OCI-LY1 (cell line): ENCODE measurements at regions not wholly inside any gene's neighbourhood (a gene's known extent, or its start where the extent isn't known, plus 50 kb on each side); places are given as distances from the start of the nearest gene placed in this dataset.

ENCODE experiments used
- H2AFZ ChIP-seq: fragments of 200-600 bp; sonication (generic), shearing (Covaris generic); 2 replicates; pipeline ENCODE4 v1.6.0; 2014; ENCODE audit warnings: antibody characterized with exemption, mild to moderate bottlenecking, low read length
- H3F3A ChIP-seq: fragments of 200-600 bp; sonication (generic), shearing (Covaris generic); 2 replicates; pipeline ENCODE4 v1.6.0; 2014; ENCODE audit warnings: mild to moderate bottlenecking, antibody characterized with exemption, low read length, moderate library complexity; ENCODE audit not compliant: insufficient read depth
- H3K27ac ChIP-seq: fragments of 200-600 bp; sonication (generic); 2 replicates; pipeline ENCODE4 v1.5.1; 2014; ENCODE audit warnings: low read length, mixed run types, mild to moderate bottlenecking, low read depth; ENCODE audit not compliant: poor library complexity, severe bottlenecking
- H3K27me3 ChIP-seq: fragments of 200-600 bp; sonication (generic); 2 replicates; pipeline ENCODE4 v1.6.0; 2014; ENCODE audit warnings: antibody characterized with exemption, mild to moderate bottlenecking, low read length, moderate library complexity; ENCODE audit not compliant: insufficient read depth
- H3K36me3 ChIP-seq: fragments of 200-600 bp; sonication (generic); 2 replicates; pipeline ENCODE4 v1.6.1; 2014; ENCODE audit warnings: mild to moderate bottlenecking, antibody characterized with exemption, low read length, moderate library complexity, mixed read lengths; ENCODE audit not compliant: insufficient read depth
- H3K4me1 ChIP-seq: fragments of 200-600 bp; sonication (generic); 2 replicates; pipeline ENCODE4 v1.5.1; 2014; ENCODE audit warnings: mild to moderate bottlenecking, low read length, moderate library complexity; ENCODE audit not compliant: insufficient read depth, severe bottlenecking
- H3K4me2 ChIP-seq: fragments of 200-600 bp; sonication (generic), shearing (Covaris generic); 2 replicates; pipeline ENCODE4 v1.6.1; 2014; ENCODE audit warnings: low read length
- H3K4me3 ChIP-seq: fragments of 200-600 bp; sonication (generic); 2 replicates; pipeline ENCODE4 v1.5.1; 2014; ENCODE audit warnings: low read length, low read depth, mild to moderate bottlenecking, mixed read lengths; ENCODE audit not compliant: poor library complexity, severe bottlenecking
- H3K79me2 ChIP-seq: fragments of 200-600 bp; shearing (Covaris generic); 2 replicates; pipeline ENCODE4 v1.6.1; 2016; ENCODE audit warnings: mixed run types, low read length, mixed read lengths; ENCODE audit not compliant: insufficient read depth
- H3K9ac ChIP-seq: fragments of 200-600 bp; sonication (generic), shearing (Covaris generic); 2 replicates; pipeline ENCODE4 v1.6.1; 2014; ENCODE audit warnings: mild to moderate bottlenecking, low read length, mixed read lengths
- H3K9me2 ChIP-seq: fragments of 200-600 bp; sonication (generic), shearing (Covaris generic); 2 replicates; pipeline ENCODE4 v1.6.1; 2014; ENCODE audit warnings: low read depth, mild to moderate bottlenecking, low read length, mixed read lengths
- H3K9me3 ChIP-seq: fragments of 200-600 bp; shearing (Covaris generic); 2 replicates; pipeline ENCODE4 v1.6.1; 2014; ENCODE audit warnings: low read length, mixed read lengths
- H4K20me1 ChIP-seq: fragments of 200-600 bp; sonication (generic), shearing (Covaris generic); 2 replicates; pipeline ENCODE4 v1.6.0; 2016; ENCODE audit warnings: mild to moderate bottlenecking, low read length; ENCODE audit not compliant: insufficient read depth
- CTCF ChIP-seq: fragments of 200-600 bp; sonication (generic), shearing (Covaris generic); IDR thresholded peaks from 2 replicates; pipeline ENCODE4 v1.5.1; 2017; ENCODE audit warnings: mild to moderate bottlenecking, antibody characterized with exemption, low read length, moderate library complexity, mixed read lengths
- EZH2 ChIP-seq: fragments of 200-600 bp; sonication (generic), shearing (Covaris generic); IDR thresholded peaks from 2 replicates; pipeline ENCODE4 v1.8.0; 2017; ENCODE audit warnings: borderline replicate concordance, mixed run types, mild to moderate bottlenecking, antibody characterized with exemption, low read length, moderate library complexity, mixed read lengths

- no peak overlapping the region for H3K27ac ChIP-seq
- H3K4me2 ChIP-seq, result no peak overlapping the region
- H3K4me3 ChIP-seq, result no peak overlapping the region
- no peak overlapping the region for H2AFZ ChIP-seq
- H3K36me3 ChIP-seq, result no peaks in the 10 kb centered on the region
- TF ChIP-seq CTCF (no peak), EZH2 (no peak)
- no peak overlapping the region for H3K9ac ChIP-seq
- no peaks in the 10 kb centered on the region for H3K9me3 ChIP-seq
- H3F3A ChIP-seq, result no peaks in the 10 kb centered on the region
- H3K4me1 ChIP-seq, result no peaks in the 10 kb centered on the region
- no peaks in the 10 kb centered on the region for H3K9me2 ChIP-seq
- H4K20me1 ChIP-seq, result no peaks in the 10 kb centered on the region
- no peaks in the 10 kb centered on the region for H3K27me3 ChIP-seq
- H3K79me2 ChIP-seq, result no peaks in the 10 kb centered on the region
Measured at GRCh38 chr3:5437783-5438323, 250.3 kb downstream of the EDEM1 start.

DNA sequence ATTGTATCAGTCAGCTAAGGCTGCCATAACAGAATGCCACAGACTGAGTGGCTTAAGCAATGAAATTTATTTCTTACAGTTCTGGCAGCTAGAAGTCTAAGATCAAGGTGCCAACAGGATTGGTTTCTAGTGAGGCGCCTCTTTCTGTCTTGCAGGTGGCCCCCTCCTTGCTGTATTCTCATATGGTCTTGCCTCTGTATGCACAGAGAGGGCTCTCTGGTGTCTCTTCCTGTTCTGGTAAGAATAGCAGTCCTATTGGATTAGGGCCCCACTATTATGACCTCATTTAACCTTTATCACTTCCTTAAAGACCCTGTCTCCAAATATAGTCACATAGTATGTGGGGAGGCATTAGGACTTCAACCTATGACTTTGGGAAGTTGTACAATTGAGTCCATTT is 253.9 kb downstream of the EDEM1 start:
- Histone ChIP-seq H3F3A (no peaks in the 10 kb centered on the region), H3K9me2 (no peaks in the 10 kb centered on the region), H3K79me2 (no peaks in the 10 kb centered on the region), H3K4me1 (no peaks in the 10 kb centered on the region), H3K9ac (no peak overlapping the region), H3K27ac (no peak overlapping the region), H3K36me3 (no peaks in the 10 kb centered on the region), H3K27me3 (no peaks in the 10 kb centered on the region), H3K4me3 (no peak overlapping the region), H3K4me2 (no peak overlapping the region), H2AFZ (no peak overlapping the region), H3K9me3 (no peaks in the 10 kb centered on the region), H4K20me1 (no peaks in the 10 kb centered on the region)
- TF ChIP-seq EZH2, result no peak
- TF ChIP-seq CTCF, result no peak

DNA sequence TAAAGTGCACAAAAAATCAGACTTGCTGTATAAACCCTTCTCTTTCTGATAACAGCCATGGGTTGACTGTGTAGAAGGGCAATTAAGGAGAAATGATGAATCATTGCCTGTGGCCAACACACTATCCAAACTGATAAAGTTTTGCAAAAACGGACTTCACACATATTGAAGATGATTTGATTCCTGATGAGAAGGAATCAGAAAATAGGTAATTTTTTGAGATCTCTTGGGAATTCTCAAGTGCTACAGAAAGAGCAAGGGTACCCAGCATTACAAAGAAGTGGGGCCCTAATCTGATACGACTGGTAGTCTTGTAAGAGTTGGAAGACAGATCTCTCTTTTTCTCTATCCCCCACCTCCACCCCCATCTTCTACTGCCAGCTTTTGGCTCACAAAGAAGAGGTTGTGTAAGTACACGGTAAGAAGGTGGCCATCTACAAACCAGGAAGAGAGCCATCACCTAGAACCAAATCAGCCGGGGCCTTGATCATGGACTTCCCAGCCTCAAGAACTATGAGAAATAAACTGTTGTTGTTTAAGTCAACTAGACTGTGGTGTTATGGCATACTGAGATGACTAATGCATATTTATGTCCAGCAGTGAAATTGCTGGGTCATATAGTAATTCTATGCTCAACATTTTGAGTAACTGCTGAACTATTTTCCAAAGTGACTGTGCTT is 254.7 kb downstream of the EDEM1 start:
- H3K9ac ChIP-seq, result no peak overlapping the region
- H3K36me3 ChIP-seq, result no peaks in the 10 kb centered on the region

GRCh38 chr3:5442786-5443138 is 255.3 kb downstream of the EDEM1 start:
- Histone ChIP-seq H3F3A (no peaks in the 10 kb centered on the region), H4K20me1 (no peaks in the 10 kb centered on the region), H3K36me3 (no peaks in the 10 kb centered on the region), H3K27me3 (no peaks in the 10 kb centered on the region), H2AFZ (no peak overlapping the region), H3K27ac (no peak overlapping the region), H3K4me2 (no peak overlapping the region), H3K9ac (no peak overlapping the region), H3K4me1 (no peaks in the 10 kb centered on the region), H3K9me3 (no peaks in the 10 kb centered on the region), H3K79me2 (no peaks in the 10 kb centered on the region), H3K9me2 (no peaks in the 10 kb centered on the region), H3K4me3 (no peak overlapping the region)
- TF ChIP-seq CTCF (no peak), EZH2 (no peak)

More for the DNA sequence above, 254.7 kb downstream of the EDEM1 start:
- Histone ChIP-seq H3K27me3 (no peaks in the 10 kb centered on the region), H3K4me1 (no peaks in the 10 kb centered on the region), H3K4me3 (no peak overlapping the region), H3F3A (no peaks in the 10 kb centered on the region), H3K79me2 (no peaks in the 10 kb centered on the region), H3K9me3 (no peaks in the 10 kb centered on the region), H2AFZ (no peak overlapping the region), H3K9me2 (no peaks in the 10 kb centered on the region), H4K20me1 (no peaks in the 10 kb centered on the region), H3K4me2 (no peak overlapping the region), H3K27ac (no peak overlapping the region)
- no peak for TF ChIP-seq EZH2
